ENCODE measurements at regions not wholly inside any gene's neighbourhood (a gene's known extent, or its start where the extent isn't known, plus 50 kb on each side); places are given as distances from the start of the nearest gene placed in this dataset.

DNA sequence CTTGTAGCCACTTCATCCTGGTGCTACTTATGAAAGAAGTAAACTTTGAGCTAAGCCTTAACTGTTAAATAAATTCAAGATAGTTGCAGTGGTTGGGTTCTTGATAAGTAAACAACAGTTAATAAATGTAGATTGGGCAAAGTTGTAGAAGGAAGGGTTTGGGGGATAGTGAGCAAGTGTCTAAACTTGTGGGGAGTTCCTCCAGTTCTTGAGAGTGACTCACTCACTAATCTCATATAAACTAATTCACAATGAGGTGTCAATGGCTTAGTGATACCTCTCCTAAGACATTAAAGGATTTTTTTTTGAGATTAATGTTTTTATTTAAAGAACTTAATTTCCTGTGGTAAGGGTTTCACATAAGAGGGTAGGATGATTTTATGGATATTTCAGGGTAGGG, 507.4 kb downstream of the BMP2 start:
- TF ChIP-seq, protein P1, sequence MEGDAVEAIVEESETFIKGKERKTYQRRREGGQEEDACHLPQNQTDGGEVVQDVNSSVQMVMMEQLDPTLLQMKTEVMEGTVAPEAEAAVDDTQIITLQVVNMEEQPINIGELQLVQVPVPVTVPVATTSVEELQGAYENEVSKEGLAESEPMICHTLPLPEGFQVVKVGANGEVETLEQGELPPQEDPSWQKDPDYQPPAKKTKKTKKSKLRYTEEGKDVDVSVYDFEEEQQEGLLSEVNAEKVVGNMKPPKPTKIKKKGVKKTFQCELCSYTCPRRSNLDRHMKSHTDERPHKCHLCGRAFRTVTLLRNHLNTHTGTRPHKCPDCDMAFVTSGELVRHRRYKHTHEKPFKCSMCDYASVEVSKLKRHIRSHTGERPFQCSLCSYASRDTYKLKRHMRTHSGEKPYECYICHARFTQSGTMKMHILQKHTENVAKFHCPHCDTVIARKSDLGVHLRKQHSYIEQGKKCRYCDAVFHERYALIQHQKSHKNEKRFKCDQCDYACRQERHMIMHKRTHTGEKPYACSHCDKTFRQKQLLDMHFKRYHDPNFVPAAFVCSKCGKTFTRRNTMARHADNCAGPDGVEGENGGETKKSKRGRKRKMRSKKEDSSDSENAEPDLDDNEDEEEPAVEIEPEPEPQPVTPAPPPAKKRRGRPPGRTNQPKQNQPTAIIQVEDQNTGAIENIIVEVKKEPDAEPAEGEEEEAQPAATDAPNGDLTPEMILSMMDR (IDR thresholded peaks at IDR 0.05) = no peak
- no peak for TF ChIP-seq POLR2A (IDR thresholded peaks at IDR 0.05)

All from Peyer's patch (tissue), 4 donors.